ENCODE measurements at regions not wholly inside any gene's neighbourhood (a gene's known extent, or its start where the extent isn't known, plus 50 kb on each side); places are given as distances from the start of the nearest gene placed in this dataset.

GRCh38 chr21:39080366-39080765 is 102.9 kb downstream of the PSMG1 start:
- no peaks in the 10 kb centered on the region for H3K4me1 ChIP-seq (ENCODE audit: control insufficient read depth, insufficient read depth, low read length)
- ATAC-seq, result no peak
- POLR2A ChIA-PET, result no interaction called here
- SMC1A ChIA-PET (ENCODE audit: uncharacterized antibody, unreplicated experiment), result no interaction called here
- no peaks in the 10 kb centered on the region for H4K20me1 ChIP-seq (ENCODE audit: control insufficient read depth, insufficient read depth)
- H3K9ac ChIP-seq (ENCODE audit: control insufficient read depth, insufficient read depth, low read length), result no peak overlapping the region
- WGBS (ENCODE audit: insufficient coverage, insufficient replicate concordance, low lambda C conversion rate, missing lambda C conversion rate), result 21% methylated on average over 5 of the region's 5 CpGs
- H3K79me2 ChIP-seq (ENCODE audit: control insufficient read depth, insufficient read depth, low read length), result no peaks in the 10 kb centered on the region
- intact Hi-C loops (cut with micrococcal nuclease; ENCODE audit: unreplicated experiment), result no loop called here
- no peak overlapping the region for H3K4me2 ChIP-seq (ENCODE audit: control insufficient read depth, insufficient read depth)
- TF ChIP-seq PML (IDR thresholded peaks at IDR 0.05; ENCODE audit: low read length) (no peak), RAD21 (IDR thresholded peaks at IDR 0.05; ENCODE audit: insufficient read depth, low read depth, low read length) (no peak), ZNF274 (IDR thresholded peaks at IDR 0.05; ENCODE audit: insufficient read depth, insufficient read length) (no peak), NKRF (conservative IDR thresholded peaks at IDR 0.05) (no peak)
- peaks cover 0 to 3% of the 10 kb centered on the region in 2 experiments; a peak in 2 of 4 replicates for H3K27me3 ChIP-seq (replicated peaks in 1 of 2; ENCODE audit: control insufficient read depth in 2 of 2, insufficient read depth in 2 of 2, low read length in 1 of 2)
- H3K4me3 ChIP-seq, result no peak overlapping the region
- no peak for FAIRE-seq
- no peak overlapping the region for H3K27ac ChIP-seq (ENCODE audit: control insufficient read depth, insufficient read depth)
- H3K36me3 ChIP-seq (ENCODE audit: control insufficient read depth in 2 of 2, insufficient read depth in 2 of 2, low read length in 1 of 2), result no peaks in the 10 kb centered on the region
- RAD21 ChIA-PET (ENCODE audit: unreplicated experiment), result no interaction called here
- H3K9me3 ChIP-seq (replicated peaks; ENCODE audit: control insufficient read depth, insufficient read depth, low read length), result no peaks in the 10 kb centered on the region
- H2AFZ ChIP-seq (ENCODE audit: control insufficient read depth, low read depth, low read length), result no peak overlapping the region
- in situ Hi-C loops (cut with MboI), result no loop called here
- BruUV-seq (replicated peaks), result no TSS peak
- no peak for DNase-seq (ENCODE audit: low read depth, low spot score)
- CTCF ChIA-PET, result no interaction called here

GRCh38 chr21:39079617-39080016 is 103.6 kb downstream of the PSMG1 start:
- DNase-seq (ENCODE audit: low read depth, low spot score) (no peak), FAIRE-seq (no peak), ATAC-seq (no peak)
- ChIA-PET CTCF (no interaction called here), RAD21 (ENCODE audit: unreplicated experiment) (no interaction called here), SMC1A (ENCODE audit: uncharacterized antibody, unreplicated experiment) (no interaction called here), POLR2A (no interaction called here)
- no peak overlapping the region for H3K4me2 ChIP-seq (ENCODE audit: control insufficient read depth, insufficient read depth)
- in situ Hi-C loops (cut with MboI), result no loop called here
- H3K4me1 ChIP-seq (ENCODE audit: control insufficient read depth, insufficient read depth, low read length), result no peaks in the 10 kb centered on the region
- no peak overlapping the region for H2AFZ ChIP-seq (ENCODE audit: control insufficient read depth, low read depth, low read length)
- WGBS (ENCODE audit: insufficient coverage, insufficient replicate concordance, low lambda C conversion rate, missing lambda C conversion rate), result 56% methylated on average over 15 of the region's 15 CpGs
- intact Hi-C loops (cut with micrococcal nuclease; ENCODE audit: unreplicated experiment), result no loop called here
- no TSS peak for BruUV-seq (replicated peaks)
- H3K79me2 ChIP-seq (ENCODE audit: control insufficient read depth, insufficient read depth, low read length), result no peaks in the 10 kb centered on the region
- H3K27me3 ChIP-seq (replicated peaks in 1 of 2; ENCODE audit: control insufficient read depth in 2 of 2, insufficient read depth in 2 of 2, low read length in 1 of 2), result no peaks in the 10 kb centered on the region; a peak in 1 of 4 replicates
- H3K27ac ChIP-seq (ENCODE audit: control insufficient read depth, insufficient read depth), result no peak overlapping the region
- no peak overlapping the region for H3K9ac ChIP-seq (ENCODE audit: control insufficient read depth, insufficient read depth, low read length)
- no peaks in the 10 kb centered on the region for H3K36me3 ChIP-seq (ENCODE audit: control insufficient read depth in 2 of 2, insufficient read depth in 2 of 2, low read length in 1 of 2)
- H4K20me1 ChIP-seq (ENCODE audit: control insufficient read depth, insufficient read depth), result no peaks in the 10 kb centered on the region
- no peaks in the 10 kb centered on the region; the same call in 2 of the 3 replicates for H3K9me3 ChIP-seq (replicated peaks; ENCODE audit: control insufficient read depth, insufficient read depth, low read length)
- no peak overlapping the region for H3K4me3 ChIP-seq
- no peak for TF ChIP-seq PRDM15 (CRISPR knock-in tag; IDR thresholded peaks at IDR 0.05)
- TF ChIP-seq SIN3A (IDR thresholded peaks at IDR 0.05; ENCODE audit: low read depth, low read length), result no peak
- TF ChIP-seq SMAD1 (IDR thresholded peaks at IDR 0.05; ENCODE audit: low read depth, partially characterized antibody), result no peak
- TF ChIP-seq BHLHE40 (IDR thresholded peaks at IDR 0.05; ENCODE audit: borderline replicate concordance in 1 of 2, low read depth in 2 of 2, low read length in 1 of 2), result no peak
- no peak for TF ChIP-seq ZBTB4 (CRISPR knock-in tag; IDR thresholded peaks at IDR 0.05)

Measured in GM12878 (cell line).